NB4 (cell line): ENCODE measurements at regions not wholly inside any gene's neighbourhood (a gene's known extent, or its start where the extent isn't known, plus 50 kb on each side); places are given as distances from the start of the nearest gene placed in this dataset.

Experiments
- DNase-seq: peaks from one replicate; pipeline ENCODE4 v3.0.0; 2010; ENCODE audit warnings: low read depth
- H3K4me3 ChIP-seq: one replicate; pipeline ENCODE4 v1.5.1; 2011; ENCODE audit warnings: mild to moderate bottlenecking, low read depth, low read length, moderate library complexity
- MYC ChIP-seq: IDR thresholded peaks from 2 replicates; pipeline ENCODE4 v1.6.1; 2011; ENCODE audit warnings: low read depth, low read length
- POLR2A ChIP-seq: IDR thresholded peaks from 2 replicates; pipeline ENCODE4 v1.6.1; 2011; ENCODE audit warnings: mild to moderate bottlenecking; ENCODE audit not compliant: insufficient read length; ENCODE audit errors: extremely low read depth
- TF ChIP-seq, protein P1 (sequence below): IDR thresholded peaks from 2 replicates; pipeline ENCODE4 v1.6.1; 2011; ENCODE audit warnings: low read depth, low read length
- TF ChIP-seq, protein P2 (sequence below): IDR thresholded peaks from one replicate; pipeline ENCODE4 v1.5.1; 2012; ENCODE audit warnings: low read depth, low read length

- no peak overlapping the region for H3K4me3 ChIP-seq
- TF ChIP-seq POLR2A (no peak), MYC (no peak)
- DNase-seq: no peak
These were observed 79.2 kb upstream of the SPIN1 start for GRCh38 chr9:88308831-88309560.

DNA sequence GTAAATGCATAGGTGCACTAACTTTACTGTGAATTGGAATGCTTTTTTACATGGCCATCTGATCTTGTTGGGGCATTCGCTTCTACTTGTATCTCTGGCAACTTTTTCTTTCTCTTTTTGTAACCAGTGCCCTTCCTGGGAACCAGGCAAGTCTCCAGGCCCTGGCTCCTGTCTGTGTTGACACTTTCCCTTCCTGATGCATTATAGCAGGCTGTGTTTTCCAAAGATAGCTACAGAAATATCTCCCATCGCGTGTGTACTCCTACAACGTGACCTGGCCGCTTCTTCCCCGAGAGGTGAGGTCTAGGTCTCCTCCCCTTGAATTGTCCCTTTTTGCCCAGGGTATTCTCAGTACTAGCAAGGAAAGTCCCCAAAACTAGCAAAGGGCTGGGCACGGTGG is 81.1 kb upstream of the SPIN1 start:
- no peak for DNase-seq
- no peak overlapping the region for H3K4me3 ChIP-seq
- TF ChIP-seq POLR2A (no peak), MYC (no peak)
- TF ChIP-seq, protein P1, sequence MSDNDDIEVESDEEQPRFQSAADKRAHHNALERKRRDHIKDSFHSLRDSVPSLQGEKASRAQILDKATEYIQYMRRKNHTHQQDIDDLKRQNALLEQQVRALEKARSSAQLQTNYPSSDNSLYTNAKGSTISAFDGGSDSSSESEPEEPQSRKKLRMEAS: no peak
- TF ChIP-seq, protein P2, sequence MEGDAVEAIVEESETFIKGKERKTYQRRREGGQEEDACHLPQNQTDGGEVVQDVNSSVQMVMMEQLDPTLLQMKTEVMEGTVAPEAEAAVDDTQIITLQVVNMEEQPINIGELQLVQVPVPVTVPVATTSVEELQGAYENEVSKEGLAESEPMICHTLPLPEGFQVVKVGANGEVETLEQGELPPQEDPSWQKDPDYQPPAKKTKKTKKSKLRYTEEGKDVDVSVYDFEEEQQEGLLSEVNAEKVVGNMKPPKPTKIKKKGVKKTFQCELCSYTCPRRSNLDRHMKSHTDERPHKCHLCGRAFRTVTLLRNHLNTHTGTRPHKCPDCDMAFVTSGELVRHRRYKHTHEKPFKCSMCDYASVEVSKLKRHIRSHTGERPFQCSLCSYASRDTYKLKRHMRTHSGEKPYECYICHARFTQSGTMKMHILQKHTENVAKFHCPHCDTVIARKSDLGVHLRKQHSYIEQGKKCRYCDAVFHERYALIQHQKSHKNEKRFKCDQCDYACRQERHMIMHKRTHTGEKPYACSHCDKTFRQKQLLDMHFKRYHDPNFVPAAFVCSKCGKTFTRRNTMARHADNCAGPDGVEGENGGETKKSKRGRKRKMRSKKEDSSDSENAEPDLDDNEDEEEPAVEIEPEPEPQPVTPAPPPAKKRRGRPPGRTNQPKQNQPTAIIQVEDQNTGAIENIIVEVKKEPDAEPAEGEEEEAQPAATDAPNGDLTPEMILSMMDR: no peak

- TF ChIP-seq, protein P1: no peak
- TF ChIP-seq MYC: no peak
- no peak for TF ChIP-seq POLR2A
- TF ChIP-seq, protein P2: no peak
- DNase-seq: no peak
- H3K4me3 ChIP-seq: no peak overlapping the region
These were observed 84.4 kb upstream of the SPIN1 start for GRCh38 chr9:88303721-88304451.

- TF ChIP-seq MYC (no peak), POLR2A (no peak)
- TF ChIP-seq, protein P1: no peak
- TF ChIP-seq, protein P2: no peak
- DNase-seq: no peak
- H3K4me3 ChIP-seq: no peak overlapping the region
These were observed 85.5 kb upstream of the SPIN1 start for GRCh38 chr9:88302579-88303324.

- TF ChIP-seq POLR2A (no peak), MYC (no peak)
- TF ChIP-seq, protein P2: no peak
- TF ChIP-seq, protein P1: no peak
- no peak for DNase-seq
- H3K4me3 ChIP-seq: no peak overlapping the region
These were observed 87.7 kb upstream of the SPIN1 start for GRCh38 chr9:88300556-88300955.

- H3K4me3 ChIP-seq: no peak overlapping the region
- TF ChIP-seq, protein P2: no peak
- TF ChIP-seq, protein P1: no peak
- no peak for TF ChIP-seq MYC
- TF ChIP-seq POLR2A: no peak
- DNase-seq: no peak
These were observed 96.4 kb upstream of the SPIN1 start for GRCh38 chr9:88291856-88292255.
